Loucy (cell line): ENCODE measurements at regions not wholly inside any gene's neighbourhood (a gene's known extent, or its start where the extent isn't known, plus 50 kb on each side); places are given as distances from the start of the nearest gene placed in this dataset.

Source experiments
- H2AFZ ChIP-seq: fragments of 200-600 bp; sonication (generic); 2 replicates; pipeline ENCODE4 v1.6.0; 2016; ENCODE audit warnings: antibody characterized with exemption, mild to moderate bottlenecking, low read length, moderate library complexity
- H3F3A ChIP-seq: fragments of 200-600 bp; 2 replicates; pipeline ENCODE4 v1.6.0; 2016; ENCODE audit warnings: antibody characterized with exemption, low read depth, mild to moderate bottlenecking
- H3K27me3 ChIP-seq: fragments of 200-600 bp; sonication (generic); 2 replicates; pipeline ENCODE4 v1.6.1; 2014; ENCODE audit warnings: low read length, mild to moderate bottlenecking; ENCODE audit not compliant: insufficient read depth, poor library complexity, severe bottlenecking
- H3K36me3 ChIP-seq: fragments of 200-600 bp; sonication (generic); 2 replicates; pipeline ENCODE4 v1.6.1; 2016; ENCODE audit warnings: low read length; ENCODE audit not compliant: insufficient read depth
- H3K4me1 ChIP-seq: fragments of 200-600 bp; sonication (generic); 2 replicates; pipeline ENCODE4 v1.5.1; 2014; ENCODE audit warnings: low read length, mild to moderate bottlenecking; ENCODE audit not compliant: insufficient read depth, poor library complexity, severe bottlenecking
- H3K4me2 ChIP-seq: fragments of 200-600 bp; sonication (generic); 2 replicates; pipeline ENCODE4 v1.6.0; 2014; ENCODE audit warnings: antibody characterized with exemption, low read length, low read depth, mild to moderate bottlenecking; ENCODE audit not compliant: poor library complexity, severe bottlenecking
- H3K4me3 ChIP-seq: fragments of 200-600 bp; sonication (generic); 2 replicates; pipeline ENCODE4 v1.5.1; 2014; ENCODE audit warnings: low read length, mild to moderate bottlenecking, mixed read lengths; ENCODE audit not compliant: poor library complexity, severe bottlenecking
- H3K79me2 ChIP-seq: fragments of 200-600 bp; sonication (generic); 2 replicates; pipeline ENCODE4 v1.6.1; 2014; ENCODE audit warnings: low read length; ENCODE audit not compliant: insufficient read depth
- H3K9ac ChIP-seq: fragments of 200-600 bp; sonication (generic); 2 replicates; pipeline ENCODE4 v1.6.0; 2014; ENCODE audit warnings: mild to moderate bottlenecking, low read depth, low read length, moderate library complexity; ENCODE audit not compliant: poor library complexity, severe bottlenecking
- H3K9me2 ChIP-seq: fragments of 200-600 bp; sonication (generic); replicated peaks from 2 replicates; pipeline ENCODE4 v1.6.1; 2016; ENCODE audit warnings: low read depth, low read length, mixed read lengths
- H3K9me3 ChIP-seq: fragments of 200-600 bp; sonication (generic); 2 replicates; pipeline ENCODE4 v1.6.1; 2014; ENCODE audit warnings: mild to moderate bottlenecking, antibody characterized with exemption, low read length, low read depth; ENCODE audit not compliant: insufficient read depth
- H4K20me1 ChIP-seq: fragments of 200-600 bp; sonication (generic); 2 replicates; pipeline ENCODE4 v1.6.0; 2014; ENCODE audit warnings: antibody characterized with exemption, low read length, mild to moderate bottlenecking; ENCODE audit not compliant: insufficient read depth, poor library complexity, severe bottlenecking
- CTCF ChIP-seq: fragments of 200-600 bp; sonication (generic); conservative IDR thresholded peaks from 2 replicates; pipeline ENCODE4 v1.5.1; 2014; ENCODE audit warnings: mild to moderate bottlenecking, antibody characterized with exemption, low read length
- EZH2phosphoT487 ChIP-seq: fragments of 200-600 bp; IDR thresholded peaks from 2 replicates; pipeline ENCODE4 v1.6.1; 2018; ENCODE audit warnings: antibody characterized with exemption, mild to moderate bottlenecking, moderate library complexity, borderline replicate concordance

- TF ChIP-seq EZH2phosphoT487, result no peak
- TF ChIP-seq CTCF, result no peak
- Histone ChIP-seq H2AFZ (no peak overlapping the region), H3K9ac (no peak overlapping the region), H3K4me1 (no peaks in the 10 kb centered on the region), H3K9me3 (no peaks in the 10 kb centered on the region; the same call in 1 of the 2 replicates), H3K9me2 (no peaks in the 10 kb centered on the region), H4K20me1 (no peaks in the 10 kb centered on the region), H3K27me3 (no peaks in the 10 kb centered on the region), H3K79me2 (no peaks in the 10 kb centered on the region), H3K36me3 (no peaks in the 10 kb centered on the region), H3K4me2 (no peak overlapping the region), H3K4me3 (no peak overlapping the region), H3F3A (no peaks in the 10 kb centered on the region)
These were observed 713.5 kb upstream of the API5 start for GRCh38 chr11:42598341-42598740.

- H3K36me3 ChIP-seq, result no peaks in the 10 kb centered on the region
- no peaks in the 10 kb centered on the region for H3K79me2 ChIP-seq
- H3F3A ChIP-seq, result no peaks in the 10 kb centered on the region
- TF ChIP-seq EZH2phosphoT487, result no peak
- no peak for TF ChIP-seq CTCF
- H3K9ac ChIP-seq, result no peak overlapping the region
- no peak overlapping the region for H3K4me2 ChIP-seq
- no peaks in the 10 kb centered on the region for H4K20me1 ChIP-seq
- H2AFZ ChIP-seq, result no peak overlapping the region
- no peaks in the 10 kb centered on the region for H3K9me3 ChIP-seq
- no peaks in the 10 kb centered on the region for H3K9me2 ChIP-seq
- no peaks in the 10 kb centered on the region for H3K4me1 ChIP-seq
- H3K27me3 ChIP-seq, result no peaks in the 10 kb centered on the region
- no peak overlapping the region for H3K4me3 ChIP-seq
These were observed 691.0 kb upstream of the API5 start for GRCh38 chr11:42620796-42621195.

GRCh38 chr11:42625757-42626665 lies 685.8 kb upstream of the API5 start:
- Histone ChIP-seq H3K36me3 (no peaks in the 10 kb centered on the region), H3K4me2 (no peak overlapping the region), H3K4me1 (no peaks in the 10 kb centered on the region), H3K9me2 (no peaks in the 10 kb centered on the region), H2AFZ (no peak overlapping the region), H3K9me3 (no peaks in the 10 kb centered on the region), H3F3A (no peaks in the 10 kb centered on the region), H4K20me1 (no peaks in the 10 kb centered on the region), H3K79me2 (no peaks in the 10 kb centered on the region), H3K4me3 (no peak overlapping the region), H3K27me3 (no peaks in the 10 kb centered on the region), H3K9ac (no peak overlapping the region)
- TF ChIP-seq CTCF, result no peak
- TF ChIP-seq EZH2phosphoT487, result no peak
